GM21423 (cell line): ENCODE measurements at regions not wholly inside any gene's neighbourhood (a gene's known extent, or its start where the extent isn't known, plus 50 kb on each side); places are given as distances from the start of the nearest gene placed in this dataset.

Experiments
- ATAC-seq: cut with Tn5 transposase; IDR thresholded peaks from one replicate; pipeline ENCODE4 v1.9.1; 2021; ENCODE audit warnings: mild to moderate bottlenecking, moderate library complexity; ENCODE audit not compliant: unreplicated experiment

GRCh38 chr4:20351360-20352162, 99.9 kb downstream of the SLIT2 start:
- no peak for ATAC-seq

DNA sequence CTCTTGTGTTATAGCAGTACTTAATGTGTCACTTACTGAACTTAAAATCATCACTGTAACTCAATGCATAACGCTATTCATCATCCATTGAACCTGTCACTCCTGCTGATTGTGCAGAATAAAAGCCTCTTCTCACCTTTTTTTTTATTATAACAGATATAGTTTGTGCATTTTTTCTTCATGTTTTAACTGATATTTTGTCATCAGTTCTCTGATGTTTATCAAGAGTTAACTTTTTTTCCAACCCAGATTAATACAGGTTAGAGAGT, 100.4 kb downstream of the SLIT2 start:
- no peak for ATAC-seq

DNA sequence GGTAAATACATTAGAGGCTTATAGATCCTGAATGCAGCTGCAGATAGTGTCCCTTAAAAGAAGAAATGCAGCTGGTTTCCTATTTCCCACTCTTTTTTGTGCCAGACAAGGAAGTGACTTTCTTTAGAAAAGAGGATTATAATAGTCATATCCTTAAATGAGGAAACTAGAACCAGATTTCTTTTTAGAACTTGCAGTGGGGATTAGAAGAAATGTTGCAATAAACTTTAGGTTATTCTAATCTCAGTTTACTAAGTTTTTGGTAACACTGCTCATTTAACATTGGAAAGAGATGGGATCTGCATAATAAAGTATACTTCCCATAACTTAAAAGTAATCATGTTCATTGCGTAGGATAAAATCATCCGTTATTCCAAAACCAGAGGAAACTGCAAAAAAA, 101.9 kb downstream of the SLIT2 start:
- no peak for ATAC-seq

DNA sequence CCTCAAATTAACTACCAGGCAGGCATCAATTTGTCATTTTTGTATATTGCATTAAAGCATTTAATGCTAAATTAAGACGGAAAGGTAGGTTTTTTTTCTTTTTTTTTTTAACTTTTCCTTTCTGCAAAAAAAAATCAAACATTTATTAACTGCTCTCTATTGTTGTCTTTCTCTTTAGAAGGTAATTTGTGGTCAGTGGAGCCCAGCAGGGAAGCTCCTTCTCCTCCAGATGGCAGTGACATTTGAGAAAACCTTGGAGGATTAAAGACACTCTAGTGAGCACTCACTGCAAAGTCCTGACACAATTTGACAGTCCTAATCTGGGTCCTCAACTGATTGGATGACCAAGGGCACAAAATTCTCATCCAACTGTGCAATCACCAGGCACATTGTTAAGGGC, 102.4 kb downstream of the SLIT2 start:
- no peak for ATAC-seq

DNA sequence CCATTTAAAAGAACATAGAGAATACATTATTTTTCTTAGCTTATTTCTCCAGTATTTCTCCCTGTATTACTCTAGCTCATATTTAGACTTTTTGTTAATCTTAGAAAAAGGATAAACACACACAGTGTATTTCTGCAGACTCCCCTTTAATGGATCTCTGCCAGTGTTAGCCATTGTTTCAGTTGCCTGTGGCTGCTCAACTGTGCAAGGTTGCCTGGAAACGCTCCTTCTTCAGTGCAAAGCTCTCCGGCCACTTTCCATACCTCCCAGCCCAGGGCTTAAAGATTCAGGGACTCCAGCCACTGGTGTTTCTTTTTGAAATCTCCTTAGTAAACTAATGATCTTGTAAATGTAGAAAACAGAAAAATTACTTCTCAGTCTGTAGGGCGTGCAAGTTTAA, 104.9 kb downstream of the SLIT2 start:
- no peak for ATAC-seq

DNA sequence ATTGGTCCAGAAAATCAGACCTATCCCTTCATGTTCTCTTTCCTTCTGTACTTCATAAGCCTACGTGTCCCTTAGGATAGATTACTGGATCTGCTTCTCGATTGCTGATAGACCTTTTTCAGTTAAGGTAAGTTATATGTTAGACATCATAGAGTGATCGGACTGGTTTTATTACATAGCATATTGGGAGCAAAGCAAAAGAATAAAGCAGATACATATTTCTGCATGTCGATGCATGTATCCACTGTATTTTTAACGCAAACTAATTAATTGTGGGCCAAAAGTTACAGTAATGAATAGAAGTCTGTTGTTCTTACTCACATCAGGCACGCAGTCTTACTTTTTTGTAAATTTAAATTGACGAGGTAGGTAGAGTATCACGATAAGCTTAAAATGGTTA, 106.4 kb downstream of the SLIT2 start:
- ATAC-seq, result no peak

- ATAC-seq, result peak; percentile 71
Observed at GRCh38 chr4:20359692-20360091, 108.0 kb downstream of the SLIT2 start.

DNA sequence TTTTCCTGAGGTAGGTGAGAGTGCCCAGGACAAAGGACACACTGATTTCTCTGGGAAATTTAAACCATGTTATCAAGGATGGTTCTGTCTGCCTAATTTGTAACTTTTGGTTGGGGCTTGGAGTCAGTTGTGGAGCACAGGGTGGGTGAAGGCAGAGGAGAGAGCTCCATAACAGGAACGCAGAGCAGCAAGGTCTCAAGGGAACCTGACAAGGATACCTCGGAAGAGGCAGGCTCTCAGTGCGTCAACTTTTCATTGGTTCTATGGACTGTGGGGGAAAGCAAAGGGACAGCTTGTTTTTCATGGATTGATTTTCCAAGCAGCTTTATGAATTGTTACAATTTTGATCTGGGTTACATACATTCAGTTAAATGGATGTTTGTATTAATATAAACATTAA, 110.4 kb downstream of the SLIT2 start:
- ATAC-seq, result no peak

DNA sequence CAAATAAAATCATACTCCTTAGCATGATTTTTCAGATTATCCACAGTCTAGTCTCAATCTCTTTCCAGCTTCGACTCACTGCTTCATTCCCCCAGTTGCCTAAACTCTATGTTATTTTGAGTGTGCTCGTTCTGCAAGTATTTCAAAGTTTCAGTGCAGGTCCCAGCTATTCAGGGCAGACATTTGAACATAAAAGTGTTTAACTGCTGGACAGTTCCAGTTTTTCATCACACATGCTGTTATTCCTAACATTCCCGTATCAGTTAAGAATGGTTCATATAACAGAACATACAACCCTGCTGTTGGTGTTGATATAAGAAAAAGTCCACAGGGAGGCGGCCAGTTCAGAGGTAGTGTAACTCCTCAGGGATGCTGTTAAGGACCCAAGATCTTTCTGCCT, 113.3 kb downstream of the SLIT2 start:
- no peak for ATAC-seq

DNA sequence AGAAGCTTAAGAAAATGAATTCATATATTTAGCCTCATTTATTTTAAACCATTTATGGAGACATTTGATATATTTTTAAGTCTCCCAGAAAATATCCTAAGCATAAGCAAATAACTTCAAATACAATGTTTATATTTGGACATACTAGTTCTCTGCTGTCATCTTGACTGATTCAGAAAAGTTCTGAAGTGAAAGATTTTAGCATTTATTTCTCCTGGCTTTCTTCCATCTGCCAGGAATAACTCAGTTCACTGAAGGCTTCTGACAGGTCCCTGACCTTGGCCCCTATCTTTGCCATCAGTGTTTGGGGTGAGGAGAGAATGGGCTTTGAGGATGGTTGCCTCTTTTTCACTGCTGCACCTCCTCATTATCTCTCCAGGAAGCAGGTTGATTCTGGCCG, 115.7 kb downstream of the SLIT2 start:
- ATAC-seq, result no peak

GRCh38 chr4:20368926-20369325, 117.2 kb downstream of the SLIT2 start:
- no peak for ATAC-seq

DNA sequence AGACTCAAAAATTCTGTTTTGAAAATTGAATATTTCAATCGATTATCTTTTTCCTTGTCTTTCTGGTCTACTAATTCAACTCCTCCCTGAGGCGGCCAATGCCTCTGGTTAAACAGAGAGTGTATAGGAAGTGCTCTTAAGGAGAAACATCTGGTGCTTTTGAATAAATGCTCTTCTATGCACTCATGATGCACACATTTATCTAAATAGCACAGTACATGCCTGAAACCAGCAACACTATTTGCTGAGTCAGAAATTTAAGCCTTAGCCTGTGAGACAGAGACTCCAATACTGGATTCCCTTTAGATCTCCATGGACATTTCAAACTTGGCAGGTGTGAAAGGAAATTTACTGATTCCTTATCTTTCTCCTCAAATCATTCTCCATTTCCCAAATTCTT, 118.6 kb downstream of the SLIT2 start:
- ATAC-seq, result no peak

GRCh38 chr4:20376070-20376469, 124.4 kb downstream of the SLIT2 start:
- no peak for ATAC-seq

- no peak for ATAC-seq
Observed at GRCh38 chr4:20378181-20378580, 126.5 kb downstream of the SLIT2 start.

- no peak for ATAC-seq
Observed at GRCh38 chr4:20381005-20381404, 129.3 kb downstream of the SLIT2 start.

DNA sequence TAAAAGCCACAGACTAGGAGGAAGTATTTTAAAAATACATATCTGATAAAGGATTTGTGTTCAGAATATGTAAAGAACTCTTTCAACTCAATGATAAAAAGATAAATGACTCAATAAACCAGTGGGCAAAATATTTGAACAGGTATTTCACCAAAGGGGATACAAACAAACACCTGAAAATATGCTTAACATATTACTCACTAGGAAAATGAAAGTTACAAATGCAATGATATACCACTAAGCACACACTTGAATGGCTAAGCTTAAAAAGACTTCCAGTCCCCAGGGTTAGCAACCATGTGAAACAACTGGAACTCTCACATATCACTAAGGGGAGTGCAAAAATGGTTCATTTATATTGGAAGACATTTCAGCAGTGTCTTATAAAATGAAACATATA, 131.6 kb downstream of the SLIT2 start:
- no peak for ATAC-seq

GRCh38 chr4:20383969-20384368, 132.3 kb downstream of the SLIT2 start:
- ATAC-seq, result no peak

GRCh38 chr4:20384456-20384855, 132.8 kb downstream of the SLIT2 start:
- no peak for ATAC-seq

DNA sequence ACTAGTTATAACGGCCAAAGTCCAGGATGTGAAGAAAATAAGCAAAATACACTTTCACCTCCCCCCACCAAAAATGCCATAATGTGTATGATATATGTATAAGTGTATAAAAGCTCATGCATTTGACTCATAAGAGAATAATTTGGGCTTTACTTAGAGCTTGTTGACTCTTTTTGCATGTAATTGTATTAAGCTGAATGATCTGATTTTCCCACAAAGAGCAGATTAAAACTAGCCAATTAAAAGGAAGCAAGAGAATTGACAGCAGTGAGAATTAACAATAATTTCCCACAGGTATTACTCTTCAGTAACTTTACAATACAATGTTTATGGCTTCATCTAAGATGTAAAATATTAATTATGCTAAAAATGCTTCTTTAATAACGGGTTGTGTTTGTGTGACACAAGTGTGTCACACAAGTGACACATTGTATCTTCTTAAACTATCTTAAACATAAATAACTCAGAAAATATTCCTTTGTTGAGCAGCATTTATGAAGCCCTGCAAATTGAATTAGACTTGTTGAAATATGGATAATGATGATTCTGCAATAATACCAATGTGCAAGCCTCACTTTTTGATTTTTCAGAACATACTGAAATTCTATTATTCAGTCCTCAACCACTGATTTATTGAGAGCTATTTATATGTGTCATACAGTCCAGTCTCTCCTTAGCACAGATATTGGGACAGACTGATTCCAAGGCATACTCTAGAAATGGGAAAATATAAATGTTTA, 134.5 kb downstream of the SLIT2 start:
- ATAC-seq, result no peak

- no peak for ATAC-seq
Observed at GRCh38 chr4:20386906-20387305, 135.2 kb downstream of the SLIT2 start.

DNA sequence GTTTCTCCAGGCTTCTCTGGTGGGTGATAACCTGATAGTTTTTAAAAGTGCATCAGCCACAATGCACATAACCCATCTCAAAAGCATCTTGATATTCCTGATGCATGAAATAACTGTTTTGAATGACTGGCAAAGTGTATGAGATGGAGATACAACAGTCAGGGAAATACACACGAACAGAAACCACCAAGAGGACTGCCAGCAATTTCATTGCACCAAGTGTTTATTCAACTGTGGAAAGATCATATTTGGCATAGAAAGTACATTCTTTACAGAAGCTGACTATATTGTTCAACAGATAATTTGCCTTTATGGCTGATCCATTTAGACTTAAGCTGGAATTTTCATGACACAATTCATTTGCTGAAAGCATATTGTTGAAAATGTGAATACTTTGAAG, 139.5 kb downstream of the SLIT2 start:
- ATAC-seq, result no peak

DNA sequence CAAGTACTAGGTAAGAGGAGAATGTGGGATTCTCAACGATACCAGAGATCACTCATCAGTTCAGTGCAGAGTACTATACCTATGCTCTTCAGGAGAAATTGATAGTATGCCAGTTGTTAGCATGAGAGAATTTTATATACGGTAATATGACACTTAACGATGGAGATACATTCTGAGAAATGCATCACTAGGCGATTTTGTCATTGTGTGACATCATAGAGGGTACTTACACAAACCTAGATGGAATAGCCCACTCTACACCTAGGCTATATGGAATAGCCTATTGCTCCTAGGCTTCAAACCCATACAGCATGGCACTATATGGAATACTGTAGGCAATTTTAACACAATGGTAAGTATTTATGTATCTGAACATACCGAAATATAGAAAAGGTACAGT, 140.2 kb downstream of the SLIT2 start:
- no peak for ATAC-seq
